K562 (cell line): ENCODE measurements at regions not wholly inside any gene's neighbourhood (a gene's known extent, or its start where the extent isn't known, plus 50 kb on each side); places are given as distances from the start of the nearest gene placed in this dataset.

ENCODE experiments used
- ATF3 ChIP-seq, 2 experiments: fragments of 450-650 bp in 1 of 2; sonication (generic) in 1 of 2; formaldehyde crosslinking in 1 of 2; IDR thresholded peaks in 1 of 2; conservative IDR thresholded peaks in 1 of 2; 2 replicates each; pipeline versions ENCODE4 v1.6.1 to v1.8.1; 2016 to 2023; ENCODE audit warnings: mild to moderate bottlenecking in 2 of 2, moderate library complexity in 2 of 2, inconsistent platforms in 1 of 2, missing genetic modification reagents in 1 of 2
- ATF7 ChIP-seq: fragments of 450-650 bp; IDR thresholded peaks from 2 replicates; pipeline ENCODE4 v1.7.1; 2014; ENCODE audit warnings: mild to moderate bottlenecking, moderate library complexity
- JUND ChIP-seq, 2 experiments: IDR thresholded peaks; 2 replicates in 1 of 2; 3 replicates in 1 of 2; pipeline ENCODE4 v1.6.1; 2011; ENCODE audit warnings: borderline replicate concordance in 2 of 2, low read depth in 2 of 2, low read length in 2 of 2, improper control_type of control experiment in 1 of 2, missing biosample characterization in 1 of 2, missing genetic modification characterization in 1 of 2, missing genetic modification reagents in 1 of 2
- MBD2 ChIP-seq: sonication (generic); IDR thresholded peaks from 2 replicates; pipeline ENCODE4 v1.6.1; 2016; ENCODE audit warnings: low read depth, borderline replicate concordance
- NUFIP1 ChIP-seq: fragments of 450-650 bp; IDR thresholded peaks from 2 replicates; pipeline ENCODE4 v1.6.1; 2018; ENCODE audit not compliant: partially characterized antibody
- PBX2 ChIP-seq, 2 experiments: IDR thresholded peaks in 1 of 2; conservative IDR thresholded peaks in 1 of 2; 2 replicates each; pipeline ENCODE4 v1.6.1; 2016; ENCODE audit warnings: low read depth in 2 of 2, mild to moderate bottlenecking in 1 of 2, missing compliant biosample characterization in 1 of 2, missing genetic modification characterization in 1 of 2, moderate library complexity in 1 of 2
- RBM25 ChIP-seq: fragments of 200-400 bp; formaldehyde crosslinking; IDR thresholded peaks from 2 replicates; pipeline ENCODE4 v1.6.1; 2018; ENCODE audit warnings: low read length, low read depth, moderate library complexity; ENCODE audit not compliant: severe bottlenecking
- ZFPM2 ChIP-seq: fragments of 250-450 bp; sonication (Bioruptor Pico); IDR thresholded peaks from 2 replicates; pipeline ENCODE4 v1.5.1; 2022; ENCODE audit warnings: mild to moderate bottlenecking
- TF ChIP-seq, protein P1 (sequence below): fragments of 450-650 bp; IDR thresholded peaks from 2 replicates; pipeline ENCODE4 v1.6.1; 2016
- TF ChIP-seq, protein P2 (sequence below): fragments of 450-650 bp; IDR thresholded peaks from 2 replicates; pipeline ENCODE4 v1.6.1; 2016; ENCODE audit warnings: missing biosample characterization, missing genetic modification characterization

DNA sequence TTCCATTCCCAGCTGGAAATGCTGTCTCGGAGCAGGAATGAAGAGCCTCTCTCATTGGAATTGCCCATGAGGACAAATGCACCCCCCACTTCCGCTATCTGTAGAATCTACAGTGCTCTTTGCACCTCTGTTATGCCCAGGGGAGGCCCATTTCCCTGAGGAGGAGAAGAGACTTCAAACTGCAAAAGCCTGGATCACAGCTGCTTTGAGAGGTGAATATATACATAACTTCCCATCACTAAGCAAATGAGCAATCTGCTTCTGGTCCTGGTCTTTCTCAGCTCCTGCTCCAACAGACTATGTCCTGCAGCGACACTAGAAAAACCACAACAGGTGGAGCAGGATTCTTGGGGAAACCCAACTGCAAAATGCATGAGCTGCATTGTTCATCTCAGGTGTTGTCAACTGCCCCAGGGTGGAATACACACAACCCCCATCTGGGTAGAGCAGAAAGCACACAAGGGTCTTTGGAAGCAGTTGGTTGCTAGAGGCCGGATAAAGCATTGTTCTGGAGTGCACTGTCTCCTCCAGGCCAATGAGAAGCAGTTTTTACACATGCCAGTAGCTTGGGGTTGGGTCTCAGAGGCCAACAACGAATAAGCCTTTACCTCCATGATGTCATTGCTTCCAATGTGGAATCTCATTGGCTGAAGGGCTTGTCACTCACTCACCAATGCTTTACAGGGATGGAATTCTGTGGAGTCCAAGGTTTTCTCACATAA is 67.7 kb upstream of the RAB4A start (continued):
- TF ChIP-seq RBM25 (peak; percentile 73), PBX2 (CRISPR knock-in tag; IDR thresholded peaks at IDR 0.05; ENCODE audit: low read depth) (peak; percentile 52; the same call in 1 of the 2 replicates), PBX2 (tag; conservative IDR thresholded peaks at IDR 0.05; ENCODE audit: low read depth) (peak; percentile 90), ATF3 (IDR thresholded peaks at IDR 0.05) (peak; percentile 51), ATF3 (CRISPR knock-in tag; conservative IDR thresholded peaks at IDR 0.05) (no peak), JUND (IDR thresholded peaks at IDR 0.05; ENCODE audit: borderline replicate concordance, low read depth, low read length) (peak; percentile 64), JUND (tag; IDR thresholded peaks at IDR 0.05; ENCODE audit: borderline replicate concordance, low read depth, low read length) (peak; percentile 65; the same call in 2 of the 3 replicates), MBD2 (peak; percentile 41; the same call in 1 of the 2 replicates), ZFPM2 (CRISPR knock-in tag) (no peak), NUFIP1 (no peak), ATF7 (peak; percentile 96)
- TF ChIP-seq, protein P1, sequence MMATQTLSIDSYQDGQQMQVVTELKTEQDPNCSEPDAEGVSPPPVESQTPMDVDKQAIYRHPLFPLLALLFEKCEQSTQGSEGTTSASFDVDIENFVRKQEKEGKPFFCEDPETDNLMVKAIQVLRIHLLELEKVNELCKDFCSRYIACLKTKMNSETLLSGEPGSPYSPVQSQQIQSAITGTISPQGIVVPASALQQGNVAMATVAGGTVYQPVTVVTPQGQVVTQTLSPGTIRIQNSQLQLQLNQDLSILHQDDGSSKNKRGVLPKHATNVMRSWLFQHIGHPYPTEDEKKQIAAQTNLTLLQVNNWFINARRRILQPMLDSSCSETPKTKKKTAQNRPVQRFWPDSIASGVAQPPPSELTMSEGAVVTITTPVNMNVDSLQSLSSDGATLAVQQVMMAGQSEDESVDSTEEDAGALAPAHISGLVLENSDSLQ = peak; percentile 98
- TF ChIP-seq, protein P2, sequence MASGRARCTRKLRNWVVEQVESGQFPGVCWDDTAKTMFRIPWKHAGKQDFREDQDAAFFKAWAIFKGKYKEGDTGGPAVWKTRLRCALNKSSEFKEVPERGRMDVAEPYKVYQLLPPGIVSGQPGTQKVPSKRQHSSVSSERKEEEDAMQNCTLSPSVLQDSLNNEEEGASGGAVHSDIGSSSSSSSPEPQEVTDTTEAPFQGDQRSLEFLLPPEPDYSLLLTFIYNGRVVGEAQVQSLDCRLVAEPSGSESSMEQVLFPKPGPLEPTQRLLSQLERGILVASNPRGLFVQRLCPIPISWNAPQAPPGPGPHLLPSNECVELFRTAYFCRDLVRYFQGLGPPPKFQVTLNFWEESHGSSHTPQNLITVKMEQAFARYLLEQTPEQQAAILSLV (tag) = no peak
